K562 (cell line): ENCODE measurements at regions not wholly inside any gene's neighbourhood (a gene's known extent, or its start where the extent isn't known, plus 50 kb on each side); places are given as distances from the start of the nearest gene placed in this dataset.

Source experiments
- ATAC-seq: fragments of 200-7000 bp; cut with Tn5 transposase; 3 replicates; pipeline ENCODE4 v1.9.1; 2020; ENCODE audit warnings: moderate library complexity
- BruUV-seq: library from RNA; stranded (reverse); fragments of 400-500 nt; replicated peaks from 2 replicates; lab custom pipeline; 2021; lab: Mats Ljungman, UMichigan
- CTCF ChIA-PET: fragments of 300-600 bp; formaldehyde crosslinking; extraction: SDS; loops from one replicate; lab custom pipeline; 2021; ENCODE audit warnings: low intra/inter-chr PET ratio; lab: Yijun Ruan, JAX
- POLR2A ChIA-PET: fragments of 300-600, 350-650 bp; sonication (Branson Sonifier 250); formaldehyde crosslinking; extraction: SDS; loops from one replicate; lab custom pipeline; 2021; ENCODE audit warnings: antibody characterized with exemption, inconsistent platforms; lab: Yijun Ruan, JAX
- DNase-seq, 4 experiments: peaks; one replicate each; pipeline versions ENCODE4 v3.0.0 to v3.0.0-alpha.2; 2011 to 2018; ENCODE audit warnings: low spot score in 3 of 4, mixed read lengths in 3 of 4; ENCODE audit errors: extremely low read depth in 1 of 4
- FAIRE-seq: peaks from 2 replicates; lab custom pipeline; 2011; peaks lifted over from hg19 to GRCh38; lab: Jason Lieb, UNC
- H2AFZ ChIP-seq: 2 replicates; pipeline ENCODE4 v1.6.0; 2011; ENCODE audit warnings: low read depth, low read length, control low read depth, inconsistent platforms
- H3K27ac ChIP-seq: fragments of 200-600 bp; 3 replicates; pipeline ENCODE4 v1.8.0; 2011; ENCODE audit warnings: low read depth, mild to moderate bottlenecking, control low read depth, inconsistent platforms, low read length, moderate library complexity, mixed read lengths; ENCODE audit errors: extremely low read depth
- H3K27me3 ChIP-seq, 2 experiments: fragments of 300-600 bp in 1 of 2; 2 replicates in 1 of 2; 3 replicates in 1 of 2; pipeline versions ENCODE4 v1.6.0 to v1.8.0; 2011; ENCODE audit warnings: inconsistent platforms in 2 of 2, low read length in 2 of 2, mild to moderate bottlenecking in 1 of 2, mixed read lengths in 1 of 2, moderate library complexity in 1 of 2; ENCODE audit not compliant: control insufficient read depth in 2 of 2, insufficient read depth in 2 of 2
- H3K36me3 ChIP-seq: fragments of 300-600 bp; 3 replicates; pipeline ENCODE4 v1.8.0; 2011; ENCODE audit warnings: mild to moderate bottlenecking, low read length, inconsistent platforms; ENCODE audit not compliant: control insufficient read depth, insufficient read depth
- H3K4me1 ChIP-seq, 2 experiments: fragments of 200-600 bp in 1 of 2; replicated peaks in 1 of 2; 2 replicates in 1 of 2; 3 replicates in 1 of 2; pipeline versions ENCODE4 v1.5.1 to v1.8.0; 2011; ENCODE audit warnings: inconsistent platforms in 2 of 2, low read length in 2 of 2, mild to moderate bottlenecking in 1 of 2, mixed read lengths in 1 of 2, moderate library complexity in 1 of 2; ENCODE audit not compliant: control insufficient read depth in 2 of 2, insufficient read depth in 2 of 2
- H3K4me2 ChIP-seq: 2 replicates; pipeline ENCODE4 v1.6.1; 2011; ENCODE audit warnings: low read length, control low read depth, inconsistent platforms, mixed read lengths; ENCODE audit not compliant: insufficient read depth
- H3K4me3 ChIP-seq: fragments of 200-600 bp; sonication (generic), shearing (Covaris generic); 2 replicates; pipeline ENCODE4 v1.5.1; 2016; ENCODE audit warnings: control low read depth, inconsistent platforms
- H3K79me2 ChIP-seq: fragments of 200-600 bp; 3 replicates; pipeline ENCODE4 v1.8.0; 2011; ENCODE audit warnings: low read length, inconsistent platforms; ENCODE audit not compliant: control insufficient read depth, insufficient read depth
- H3K9ac ChIP-seq, 2 experiments: 2 replicates each; pipeline versions ENCODE4 v1.6.0 to v1.6.1; 2011; ENCODE audit warnings: low read depth in 2 of 2, low read length in 2 of 2, control low read depth in 1 of 2, inconsistent platforms in 1 of 2, mild to moderate bottlenecking in 1 of 2, mixed read lengths in 1 of 2; ENCODE audit not compliant: insufficient read depth in 1 of 2
- H3K9me1 ChIP-seq: one replicate; pipeline ENCODE4 v1.6.0; 2011; ENCODE audit warnings: inconsistent platforms, mild to moderate bottlenecking, low read length, moderate library complexity; ENCODE audit not compliant: control insufficient read depth, insufficient read depth
- H3K9me3 ChIP-seq: replicated peaks from 2 replicates; pipeline ENCODE4 v1.5.1; 2011; ENCODE audit warnings: low read depth, low read length, inconsistent platforms; ENCODE audit not compliant: control insufficient read depth, insufficient read depth
- H4K20me1 ChIP-seq: replicated peaks from 2 replicates; pipeline ENCODE4 v1.6.1; 2011; ENCODE audit warnings: low read length, inconsistent platforms, mixed read lengths; ENCODE audit not compliant: control insufficient read depth, insufficient read depth
- ESRRA ChIP-seq: fragments of 450-650 bp; IDR thresholded peaks from 2 replicates; pipeline ENCODE4 v1.6.1; 2014; ENCODE audit warnings: low read depth, mild to moderate bottlenecking, moderate library complexity, borderline replicate concordance
- HMG20B ChIP-seq: fragments of 250-450 bp; sonication (Bioruptor Pico); IDR thresholded peaks from 2 replicates; pipeline ENCODE4 v1.5.0; 2021; ENCODE audit warnings: mild to moderate bottlenecking
- PCBP1 ChIP-seq: fragments of 200-400 bp; formaldehyde crosslinking; IDR thresholded peaks from 2 replicates; pipeline ENCODE4 v1.6.1; 2018; ENCODE audit warnings: mild to moderate bottlenecking, low read depth, low read length; ENCODE audit not compliant: poor library complexity, severe bottlenecking
- POLR2B ChIP-seq: fragments of 450-650 bp; IDR thresholded peaks from 2 replicates; pipeline ENCODE4 v1.6.1; 2018; ENCODE audit warnings: low read depth; ENCODE audit not compliant: partially characterized antibody
- POLR2H ChIP-seq: IDR thresholded peaks from 2 replicates; pipeline ENCODE4 v1.6.1; 2016; ENCODE audit warnings: missing genetic modification characterization, low read depth, mild to moderate bottlenecking, control low read depth, missing compliant biosample characterization, moderate library complexity
- RAD51 ChIP-seq: fragments of 450-650 bp; IDR thresholded peaks from 2 replicates; pipeline ENCODE4 v1.7.1; 2016; ENCODE audit warnings: low read depth, mild to moderate bottlenecking, borderline replicate concordance
- SRSF3 ChIP-seq: fragments of 200-400 bp; formaldehyde crosslinking; IDR thresholded peaks from 2 replicates; pipeline ENCODE4 v1.6.1; 2016; ENCODE audit warnings: mild to moderate bottlenecking, low read length, moderate library complexity; ENCODE audit not compliant: insufficient read depth
- STAT5B ChIP-seq: fragments of 250-450 bp; sonication (Bioruptor Pico); IDR thresholded peaks from 2 replicates; pipeline ENCODE4 v1.8.0; 2021; ENCODE audit warnings: mild to moderate bottlenecking, inconsistent platforms
- ZNF24 ChIP-seq: fragments of 450-650 bp; IDR thresholded peaks from 2 replicates; pipeline ENCODE4 v1.6.1; 2016
- ZNF41 ChIP-seq: fragments of 250-450 bp; sonication (Bioruptor Pico); conservative IDR thresholded peaks from 2 replicates; pipeline ENCODE4 v1.4.0; 2020; ENCODE audit warnings: mild to moderate bottlenecking
- ZNF695 ChIP-seq: fragments of 450-650 bp; formaldehyde crosslinking; IDR thresholded peaks from 2 replicates; pipeline ENCODE4 v1.4.0; 2020; ENCODE audit warnings: mild to moderate bottlenecking, moderate library complexity
- WGBS: fragments of 100-300 bp; shearing (Covaris generic); methylation state at CpG from one replicate; pipeline ENCODE4 v1.1.6; 2016; ENCODE audit warnings: low coverage, mixed read lengths; ENCODE audit not compliant: insufficient coverage; ENCODE audit errors: missing lambda C conversion rate; 5-methylcytosine and 5-hydroxymethylcytosine counted together
- in situ Hi-C: fragments of 300-500 bp; cut with MboI; formaldehyde crosslinking; loops from 4 replicates; pipeline ENCODE4 v1.15.0; 2018; ENCODE audit warnings: inconsistent platforms, mixed read lengths
- intact Hi-C: fragments of 100-400 bp; cut with micrococcal nuclease; formaldehyde crosslinking; loops from 2 replicates; pipeline ENCODE4 v1.14.2; 2022
- TF ChIP-seq, protein P1 (sequence below): fragments of 250-450 bp; sonication (Bioruptor Pico); IDR thresholded peaks from 2 replicates; pipeline ENCODE4 v1.5.0; 2021
- TF ChIP-seq, protein P2 (sequence below): sonication (generic); formaldehyde crosslinking; IDR thresholded peaks from 2 replicates; pipeline ENCODE4 v1.8.0; 2022; ENCODE audit warnings: mild to moderate bottlenecking, missing genetic modification reagents

DNA sequence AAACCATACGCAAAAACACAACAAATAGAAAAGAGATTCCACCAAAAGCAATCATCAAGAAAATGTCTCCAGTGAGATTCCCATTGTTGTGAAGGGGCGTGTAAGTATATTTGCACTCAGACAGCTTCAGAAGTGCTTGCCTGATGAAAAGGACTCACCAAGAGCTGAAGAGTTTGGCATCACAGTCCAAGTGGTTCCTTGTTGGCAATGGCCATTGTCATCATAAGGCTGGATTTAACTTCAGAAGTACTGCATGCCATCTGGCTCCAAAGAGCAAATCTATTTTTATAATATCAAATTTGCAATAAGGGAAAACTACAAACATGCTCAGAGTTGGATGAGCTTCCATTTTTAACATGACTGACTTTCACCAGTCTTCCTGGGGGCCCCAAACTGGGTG is 505.3 kb upstream of the NR2F2 start:
- BruUV-seq = no TSS peak
- intact Hi-C loops = no loop called here
- Histone ChIP-seq H3K9me3 (no peaks in the 10 kb centered on the region), H3K79me2 (no peaks in the 10 kb centered on the region), H3K9me1 (no peaks in the 10 kb centered on the region), H3K27me3 (no peaks in the 10 kb centered on the region), H3K4me3 (no peak overlapping the region), H3K4me2 (no peak overlapping the region), H3K36me3 (peaks cover 35% of the 10 kb centered on the region), H3K4me1 (no peaks in the 10 kb centered on the region), H2AFZ (no peak overlapping the region), H3K27ac (no peak overlapping the region), H3K9ac (no peak overlapping the region), H4K20me1 (no peaks in the 10 kb centered on the region)
- TF ChIP-seq, protein P1, sequence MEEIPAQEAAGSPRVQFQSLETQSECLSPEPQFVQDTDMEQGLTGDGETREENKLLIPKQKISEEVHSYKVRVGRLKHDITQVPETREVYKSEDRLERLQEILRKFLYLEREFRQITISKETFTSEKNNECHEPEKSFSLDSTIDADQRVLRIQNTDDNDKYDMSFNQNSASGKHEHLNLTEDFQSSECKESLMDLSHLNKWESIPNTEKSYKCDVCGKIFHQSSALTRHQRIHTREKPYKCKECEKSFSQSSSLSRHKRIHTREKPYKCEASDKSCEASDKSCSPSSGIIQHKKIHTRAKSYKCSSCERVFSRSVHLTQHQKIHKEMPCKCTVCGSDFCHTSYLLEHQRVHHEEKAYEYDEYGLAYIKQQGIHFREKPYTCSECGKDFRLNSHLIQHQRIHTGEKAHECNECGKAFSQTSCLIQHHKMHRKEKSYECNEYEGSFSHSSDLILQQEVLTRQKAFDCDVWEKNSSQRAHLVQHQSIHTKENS (CRISPR knock-in tag) = no peak
- TF ChIP-seq POLR2B (no peak), RAD51 (no peak), POLR2H (tag) (no peak), ESRRA (no peak), STAT5B (CRISPR knock-in tag) (no peak), ZNF695 (CRISPR knock-in tag) (no peak), PCBP1 (no peak), SRSF3 (no peak), ZNF41 (no peak), ZNF24 (no peak), HMG20B (CRISPR knock-in tag) (no peak)
- TF ChIP-seq, protein P2, sequence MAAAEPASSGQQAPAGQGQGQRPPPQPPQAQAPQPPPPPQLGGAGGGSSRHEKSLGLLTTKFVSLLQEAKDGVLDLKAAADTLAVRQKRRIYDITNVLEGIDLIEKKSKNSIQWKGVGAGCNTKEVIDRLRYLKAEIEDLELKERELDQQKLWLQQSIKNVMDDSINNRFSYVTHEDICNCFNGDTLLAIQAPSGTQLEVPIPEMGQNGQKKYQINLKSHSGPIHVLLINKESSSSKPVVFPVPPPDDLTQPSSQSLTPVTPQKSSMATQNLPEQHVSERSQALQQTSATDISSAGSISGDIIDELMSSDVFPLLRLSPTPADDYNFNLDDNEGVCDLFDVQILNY = no peak
- ChIA-PET POLR2A (no interaction called here), CTCF (no interaction called here)
- no peak for FAIRE-seq
- ATAC-seq = no peak
- no peak for DNase-seq
- WGBS = 95% methylated on average over 2 of the region's 2 CpGs
- in situ Hi-C loops = no loop called here
